GM23248 (cell line): ENCODE measurements at regions not wholly inside any gene's neighbourhood (a gene's known extent, or its start where the extent isn't known, plus 50 kb on each side); places are given as distances from the start of the nearest gene placed in this dataset.

ENCODE experiments used
- EZH2 ChIP-seq: fragments of 200-600 bp; sonication (generic); IDR thresholded peaks from 2 replicates; pipeline ENCODE4 v1.6.1; 2018; ENCODE audit warnings: antibody characterized with exemption, mild to moderate bottlenecking; ENCODE audit not compliant: insufficient read depth, poor library complexity, severe bottlenecking
- EZH2phosphoT487 ChIP-seq: fragments of 200-600 bp; sonication (generic); IDR thresholded peaks from 2 replicates; pipeline ENCODE4 v1.6.1; 2018; ENCODE audit warnings: antibody characterized with exemption, moderate library complexity, mild to moderate bottlenecking, low read depth; ENCODE audit not compliant: insufficient read depth

GRCh38 chr18:5738526-5738925 lies 156.8 kb downstream of the TMEM200C start:
- TF ChIP-seq EZH2, result no peak
- TF ChIP-seq EZH2phosphoT487, result no peak
